Ovary (tissue), 7 donors: ENCODE measurements at regions not wholly inside any gene's neighbourhood (a gene's known extent, or its start where the extent isn't known, plus 50 kb on each side); places are given as distances from the start of the nearest gene placed in this dataset.

ENCODE experiments used
- DNase-seq, 5 donors: peaks; one replicate each; pipeline ENCODE4 v3.0.0-alpha.2; 2019 to 2020
- H3K27ac ChIP-seq, 2 donors: fragments of 200-600 bp; one replicate each; pipeline versions ENCODE4 v1.5.1 to v1.8.0; 2019 to 2022
- H3K27me3 ChIP-seq: fragments of 200-600 bp; one replicate; pipeline ENCODE4 v1.8.0; 2022
- H3K36me3 ChIP-seq: fragments of 200-600 bp; sonication (generic); one replicate; pipeline ENCODE4 v1.5.1; 2019
- H3K4me1 ChIP-seq: one replicate; pipeline ENCODE4 v1.8.1; 2013; ENCODE audit warnings: mild to moderate bottlenecking, moderate library complexity; ENCODE audit not compliant: insufficient read depth
- H3K4me3 ChIP-seq: fragments of 200-600 bp; sonication (generic); one replicate; pipeline ENCODE4 v1.5.1; 2017
- H3K9me3 ChIP-seq, 2 donors: fragments of 200-600 bp in 1 of 2; sonication (generic) in 1 of 2; one replicate each; pipeline versions ENCODE4 v1.5.1 to v1.8.1; 2013 to 2019; ENCODE audit warnings: mild to moderate bottlenecking in 1 of 2, moderate library complexity in 1 of 2
- CTCF ChIP-seq, 3 donors: fragments of 450-650 bp in 2 of 3; fragments of 200-600 bp in 1 of 3; IDR thresholded peaks; one replicate each; pipeline versions ENCODE4 v1.5.1 to v1.8.0; 2016 to 2022; ENCODE audit warnings: antibody characterized with exemption in 3 of 3, mild to moderate bottlenecking in 1 of 3
- EP300 ChIP-seq: sonication (generic); formaldehyde crosslinking; IDR thresholded peaks from one replicate; pipeline ENCODE4 v1.6.1; 2017; ENCODE audit warnings: antibody characterized with exemption
- POLR2A ChIP-seq: fragments of 450-650 bp; IDR thresholded peaks from one replicate; pipeline ENCODE4 v1.6.1; 2017; ENCODE audit warnings: antibody characterized with exemption, mild to moderate bottlenecking, moderate library complexity
- WGBS, 3 donors: extraction: QIAGEN DNeasy Blood & Tissue Kit in 1 of 3; methylation state at CpG; one replicate each; pipeline versions ENCODE4 v1.1.5 to v1.1.7; 2013 to 2017; 5-methylcytosine and 5-hydroxymethylcytosine counted together
- intact Hi-C, 4 donors: fragments of 100-400 bp; cut with DNase I; formaldehyde crosslinking; loops; one replicate each; pipeline versions ENCODE4 v1.11.0 to v1.15.1; 2022 to 2023
- donor health status: DM: no; HTN: no; CAD: no; lungs with moderate emphysema.
- donor health status: DM: no; HTN: no; CAD: no.
- donor health status: Bipolar disorder and iron deficiency.
- donor health status: DM: no; HTN: no; CAD: no.
- donor health status: DM: yes; HTN: yes; CAD: no.

GRCh38 chr16:51657848-51658247 is 506.8 kb upstream of the SALL1 start:
- Histone ChIP-seq H3K27me3 (no peaks in the 10 kb centered on the region), H3K36me3 (no peaks in the 10 kb centered on the region), H3K4me3 (no peak overlapping the region), H3K9me3 (no peaks in the 10 kb centered on the region), H3K27ac (no peak overlapping the region), H3K4me1 (no peaks in the 10 kb centered on the region)
- TF ChIP-seq POLR2A (no peak), EP300 (no peak)
- WGBS, 3 donors, result 17 to 22% (median 21%) methylated on average over 4 of the region's 4 CpGs
- intact Hi-C loops, result no loop called here
- DNase-seq, result no peak

- no peak for TF ChIP-seq POLR2A
- no peak for TF ChIP-seq CTCF (IDR thresholded peaks at IDR 0.05)
- no peak for TF ChIP-seq EP300
- Histone ChIP-seq H3K27me3 (no peaks in the 10 kb centered on the region), H3K4me3 (no peak overlapping the region), H3K4me1 (no peaks in the 10 kb centered on the region), H3K36me3 (no peaks in the 10 kb centered on the region), H3K9me3 (no peaks in the 10 kb centered on the region), H3K27ac (no peak overlapping the region)
- WGBS, 3 donors, result 61 to 69% (median 66%) methylated on average over 2 of the region's 2 CpGs
- intact Hi-C loops, result no loop called here
- DNase-seq, result no peak
Observed at GRCh38 chr16:51655249-51655648, 504.2 kb upstream of the SALL1 start.

- TF ChIP-seq POLR2A (no peak), EP300 (no peak), CTCF (IDR thresholded peaks at IDR 0.05) (no peak)
- Histone ChIP-seq H3K27me3 (no peaks in the 10 kb centered on the region), H3K36me3 (no peaks in the 10 kb centered on the region), H3K4me3 (no peak overlapping the region), H3K4me1 (no peaks in the 10 kb centered on the region), H3K9me3 (no peaks in the 10 kb centered on the region), H3K27ac (no peak overlapping the region)
- peak in 2 of 5 donors; percentile 11 to 45 for DNase-seq
- 3 to 9% (median 7%) methylated on average over 15 of the region's 15 CpGs for WGBS, 3 donors
- intact Hi-C loops, result no loop called here
Observed at GRCh38 chr16:51651061-51651466, 500.0 kb upstream of the SALL1 start.

GRCh38 chr16:51649631-51650030 is 498.6 kb upstream of the SALL1 start:
- TF ChIP-seq POLR2A (no peak), EP300 (no peak), CTCF (IDR thresholded peaks at IDR 0.05) (no peak)
- intact Hi-C loops, result no loop called here
- H3K27ac ChIP-seq, result no peak overlapping the region
- no peaks in the 10 kb centered on the region for H3K9me3 ChIP-seq
- 75 to 84% (median 80%) methylated on average over 5 of the region's 5 CpGs for WGBS, 3 donors
- H3K27me3 ChIP-seq, result no peaks in the 10 kb centered on the region
- DNase-seq, result no peak
- no peaks in the 10 kb centered on the region for H3K4me1 ChIP-seq
- H3K4me3 ChIP-seq, result no peak overlapping the region
- no peaks in the 10 kb centered on the region for H3K36me3 ChIP-seq

GRCh38 chr16:51648526-51648925 is 497.5 kb upstream of the SALL1 start:
- 68 to 78% (median 77%) methylated on average over 2 of the region's 2 CpGs for WGBS, 3 donors
- Histone ChIP-seq H3K27me3 (no peaks in the 10 kb centered on the region), H3K36me3 (no peaks in the 10 kb centered on the region), H3K4me3 (no peak overlapping the region), H3K4me1 (no peaks in the 10 kb centered on the region), H3K27ac (no peak overlapping the region), H3K9me3 (no peaks in the 10 kb centered on the region)
- no peak for DNase-seq
- no peak for TF ChIP-seq EP300
- TF ChIP-seq POLR2A, result no peak
- TF ChIP-seq CTCF (IDR thresholded peaks at IDR 0.05), result no peak
- intact Hi-C loops, result no loop called here
